ENCODE measurements at regions not wholly inside any gene's neighbourhood (a gene's known extent, or its start where the extent isn't known, plus 50 kb on each side); places are given as distances from the start of the nearest gene placed in this dataset.
"Not testable (repeated sequence)": the region's sequence is repeated elsewhere in the genome, so short reads cannot be mapped to it uniquely, and the experiment has no call there.

DNA sequence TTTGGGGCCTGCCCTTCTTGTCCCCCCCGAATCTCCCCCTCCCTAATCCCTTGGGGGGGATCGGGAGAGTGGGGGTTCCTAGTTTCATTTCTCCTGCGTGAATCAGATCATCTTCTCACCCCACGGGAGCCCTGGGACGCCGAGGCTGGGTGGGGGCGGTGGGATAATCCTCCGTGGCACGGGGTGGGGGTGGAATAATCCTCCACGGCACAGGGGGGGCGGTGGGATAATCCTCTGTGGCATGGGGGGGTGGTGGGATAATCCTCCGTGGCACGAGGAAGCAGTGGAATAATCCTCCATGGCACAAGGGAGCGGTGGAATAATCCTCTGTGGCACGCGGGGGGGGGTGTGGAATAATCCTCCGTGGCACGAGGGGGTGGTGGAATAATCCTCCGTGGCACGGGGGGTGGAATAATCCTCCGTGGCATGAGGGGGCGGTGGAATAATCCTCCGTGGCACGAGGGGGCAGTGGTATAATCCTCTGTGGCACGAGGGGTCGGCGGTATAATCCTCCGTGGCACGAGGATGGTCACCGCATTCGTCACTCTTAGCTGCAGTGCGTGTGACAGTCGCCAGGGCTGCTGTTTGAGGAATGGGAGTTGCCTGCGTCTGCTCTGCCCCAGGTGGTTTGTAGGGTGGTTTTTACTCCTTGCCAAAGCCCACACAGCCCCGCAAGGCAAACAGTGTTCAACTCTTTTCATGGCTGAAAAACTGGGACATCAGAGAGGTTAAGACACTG lies 156.9 kb downstream of the LAT start:
- Histone ChIP-seq H3K9ac (ENCODE audit: insufficient read length) (no peak overlapping the region), H3K4me3 (no peak overlapping the region), H3K36me3 (ENCODE audit: insufficient read depth, low read length) (no peaks in the 10 kb centered on the region), H3K9me3 (ENCODE audit: low read depth, low read length) (no peaks in the 10 kb centered on the region), H3K27ac (no peak overlapping the region)
- TF ChIP-seq FOXP2 (optimal IDR thresholded peaks at IDR 0.05; ENCODE audit: control extremely low read depth, extremely low read length, insufficient read depth) = no peak
- no peak for TF ChIP-seq POLR2AphosphoS5 (IDR thresholded peaks at IDR 0.05; ENCODE audit: borderline replicate concordance, low read depth, low read length)
- TF ChIP-seq EZH2 (IDR thresholded peaks at IDR 0.05) = no peak
- no peak for DNase-seq (ENCODE audit: low read depth, low spot score)

DNA sequence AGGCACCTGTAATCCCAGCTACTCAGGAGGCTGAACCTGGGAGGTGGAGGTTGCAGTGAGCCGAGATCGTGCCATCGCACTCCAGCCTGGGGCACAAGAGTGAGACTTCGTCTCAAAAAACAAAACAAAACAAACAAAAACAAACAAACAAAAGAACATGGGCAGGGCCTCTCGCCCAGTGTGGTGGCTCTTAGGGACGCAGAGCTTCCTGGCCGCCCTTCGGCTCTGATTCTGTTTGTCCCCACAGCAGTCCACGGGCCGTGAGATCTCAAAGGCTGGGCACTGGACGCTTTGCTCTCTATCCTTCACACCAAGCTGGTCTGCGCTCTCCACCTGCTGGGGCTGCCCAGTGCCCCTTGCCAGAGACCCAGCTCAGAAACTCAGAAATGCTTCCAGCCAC lies 156.3 kb downstream of the LAT start:
- H3K27ac ChIP-seq; H3K9ac ChIP-seq (ENCODE audit: insufficient read length); H3K4me3 ChIP-seq; DNase-seq (ENCODE audit: low read depth, low spot score); H3K36me3 ChIP-seq (ENCODE audit: insufficient read depth, low read length); H3K9me3 ChIP-seq (ENCODE audit: low read depth, low read length): not testable (repeated sequence)

- not testable (repeated sequence) for DNase-seq (ENCODE audit: low read depth, low spot score); H3K4me3 ChIP-seq; H3K36me3 ChIP-seq (ENCODE audit: insufficient read depth, low read length); H3K9me3 ChIP-seq (ENCODE audit: low read depth, low read length); H3K9ac ChIP-seq (ENCODE audit: insufficient read length); H3K27ac ChIP-seq
Measured at GRCh38 chr16:29139901-29140855, 155.3 kb downstream of the LAT start.

DNA sequence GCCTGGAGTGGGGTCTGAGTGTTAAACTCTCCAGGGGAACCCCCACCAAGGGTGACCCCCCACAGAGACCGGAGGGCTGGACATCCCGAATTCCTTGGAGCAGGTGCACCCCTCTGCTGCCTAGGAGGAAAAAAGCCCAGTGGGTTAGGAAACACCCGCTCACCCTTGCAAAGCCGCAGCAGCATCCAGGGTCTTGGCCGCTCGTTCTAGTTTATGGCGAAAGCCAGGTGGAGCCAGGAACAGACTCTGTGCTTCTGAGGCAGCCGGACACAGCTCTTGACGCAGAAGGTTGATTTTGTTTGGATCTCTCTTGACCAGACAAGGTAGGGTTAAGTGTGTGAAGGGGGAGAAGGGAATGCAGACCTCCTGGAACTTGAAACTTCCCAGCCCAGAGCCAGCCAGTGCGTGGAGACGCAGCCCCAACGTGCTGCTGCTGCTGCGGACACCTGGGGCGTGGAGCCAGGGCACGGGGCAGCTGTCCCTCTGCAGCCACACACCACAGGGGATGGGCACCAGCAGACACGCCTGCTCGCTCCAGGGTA lies 154.5 kb downstream of the LAT start:
- no peaks in the 10 kb centered on the region for H3K36me3 ChIP-seq (ENCODE audit: insufficient read depth, low read length)
- no peak overlapping the region for H3K27ac ChIP-seq
- TF ChIP-seq EZH2 (IDR thresholded peaks at IDR 0.05) (no peak), POLR2AphosphoS5 (IDR thresholded peaks at IDR 0.05; ENCODE audit: borderline replicate concordance, low read depth, low read length) (no peak), FOXP2 (optimal IDR thresholded peaks at IDR 0.05; ENCODE audit: control extremely low read depth, extremely low read length, insufficient read depth) (no peak)
- DNase-seq (ENCODE audit: low read depth, low spot score) = no peak
- no peak overlapping the region for H3K9ac ChIP-seq (ENCODE audit: insufficient read length)
- H3K4me3 ChIP-seq = no peak overlapping the region
- no peaks in the 10 kb centered on the region for H3K9me3 ChIP-seq (ENCODE audit: low read depth, low read length)

- H3K9me3 ChIP-seq (ENCODE audit: low read depth, low read length); DNase-seq (ENCODE audit: low read depth, low spot score); H3K4me3 ChIP-seq; H3K36me3 ChIP-seq (ENCODE audit: insufficient read depth, low read length); H3K9ac ChIP-seq (ENCODE audit: insufficient read length); H3K27ac ChIP-seq: not testable (repeated sequence)
Measured at GRCh38 chr16:29138698-29139097, 153.8 kb downstream of the LAT start.

GRCh38 chr16:29137894-29138662 lies 153.2 kb downstream of the LAT start:
- H3K4me3 ChIP-seq; DNase-seq (ENCODE audit: low read depth, low spot score); H3K36me3 ChIP-seq (ENCODE audit: insufficient read depth, low read length); H3K9me3 ChIP-seq (ENCODE audit: low read depth, low read length); H3K27ac ChIP-seq; H3K9ac ChIP-seq (ENCODE audit: insufficient read length): not testable (repeated sequence)

DNA sequence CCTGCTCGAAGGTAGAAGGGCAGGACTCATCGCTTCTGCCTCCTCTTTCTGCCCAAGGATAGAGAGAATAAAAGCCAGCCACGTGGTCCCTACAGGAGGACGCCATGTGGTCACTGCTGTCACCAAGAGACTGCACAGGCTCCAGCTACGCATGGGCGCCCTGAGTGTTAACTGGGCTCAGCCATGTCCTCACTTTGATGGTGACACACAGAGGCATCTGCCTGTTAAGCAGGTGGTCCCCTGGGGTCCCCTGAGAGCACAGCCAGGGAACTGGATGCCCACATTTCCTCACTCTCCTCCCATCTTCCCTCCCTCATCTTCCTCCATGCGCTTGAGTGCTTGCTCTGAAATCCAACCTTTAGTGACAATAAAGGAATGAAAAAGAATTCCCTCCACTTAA lies 152.6 kb downstream of the LAT start:
- H3K9ac ChIP-seq (ENCODE audit: insufficient read length); H3K9me3 ChIP-seq (ENCODE audit: low read depth, low read length); H3K27ac ChIP-seq; DNase-seq (ENCODE audit: low read depth, low spot score); H3K4me3 ChIP-seq; H3K36me3 ChIP-seq (ENCODE audit: insufficient read depth, low read length): not testable (repeated sequence)

GRCh38 chr16:29136916-29137315 lies 152.1 kb downstream of the LAT start:
- H3K27ac ChIP-seq; H3K9ac ChIP-seq (ENCODE audit: insufficient read length): not testable (repeated sequence)

GRCh38 chr16:29136046-29136696 lies 151.3 kb downstream of the LAT start:
- H3K9ac ChIP-seq (ENCODE audit: insufficient read length); H3K36me3 ChIP-seq (ENCODE audit: insufficient read depth, low read length); H3K27ac ChIP-seq; H3K9me3 ChIP-seq (ENCODE audit: low read depth, low read length); H3K4me3 ChIP-seq; DNase-seq (ENCODE audit: low read depth, low spot score): not testable (repeated sequence)

More at GRCh38 chr16:29136916-29137315, 152.1 kb downstream of the LAT start:
- not testable (repeated sequence) for H3K9me3 ChIP-seq (ENCODE audit: low read depth, low read length); H3K4me3 ChIP-seq; H3K36me3 ChIP-seq (ENCODE audit: insufficient read depth, low read length); DNase-seq (ENCODE audit: low read depth, low spot score)

DNA sequence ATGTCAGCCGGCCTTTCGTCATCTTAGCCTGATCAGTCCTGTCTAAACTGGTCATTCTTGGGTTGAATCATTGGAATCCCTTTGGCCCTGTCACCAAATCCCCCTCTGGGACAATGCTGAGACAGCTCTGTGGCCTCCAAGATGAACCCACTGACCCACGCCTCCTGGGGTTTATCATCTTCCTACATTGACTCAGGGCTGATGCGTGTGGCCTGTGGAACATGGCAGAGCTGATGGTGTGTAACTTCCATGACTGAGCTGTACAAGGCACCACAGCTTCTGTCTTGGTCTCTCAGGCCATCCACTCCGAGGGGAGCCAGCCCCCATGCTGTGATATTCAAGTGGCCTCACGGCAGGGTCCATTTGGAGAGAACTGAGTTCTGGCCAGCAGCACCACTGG lies 150.2 kb downstream of the LAT start:
- H3K4me3 ChIP-seq; H3K36me3 ChIP-seq (ENCODE audit: insufficient read depth, low read length); H3K9ac ChIP-seq (ENCODE audit: insufficient read length); DNase-seq (ENCODE audit: low read depth, low spot score); H3K9me3 ChIP-seq (ENCODE audit: low read depth, low read length); H3K27ac ChIP-seq: not testable (repeated sequence)

- H3K9ac ChIP-seq (ENCODE audit: insufficient read length); H3K27ac ChIP-seq; H3K9me3 ChIP-seq (ENCODE audit: low read depth, low read length); H3K4me3 ChIP-seq; DNase-seq (ENCODE audit: low read depth, low spot score); H3K36me3 ChIP-seq (ENCODE audit: insufficient read depth, low read length): not testable (repeated sequence)
Measured at GRCh38 chr16:29133681-29134430, 149.0 kb downstream of the LAT start.

DNA sequence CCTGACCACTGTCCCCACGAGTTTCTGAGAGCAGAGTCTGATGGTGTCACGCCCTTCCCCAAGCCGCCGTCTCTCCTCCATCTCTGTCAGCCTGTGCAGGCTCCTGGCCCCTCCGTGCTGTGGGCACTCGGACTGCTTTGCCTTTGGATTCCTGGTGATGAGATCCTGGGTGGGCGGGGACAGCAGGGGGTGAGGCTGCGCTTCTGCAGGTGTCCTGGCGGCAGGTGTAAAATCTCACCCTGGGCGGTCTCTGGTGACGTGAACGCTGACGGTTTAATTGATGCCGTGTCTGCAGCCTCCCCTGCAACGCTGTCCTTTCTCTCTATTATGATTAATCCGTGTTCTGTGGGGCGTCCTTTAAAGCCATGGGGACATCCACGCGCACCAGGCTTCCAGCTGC lies 148.0 kb downstream of the LAT start:
- DNase-seq (ENCODE audit: low read depth, low spot score); H3K4me3 ChIP-seq; H3K9ac ChIP-seq (ENCODE audit: insufficient read length); H3K36me3 ChIP-seq (ENCODE audit: insufficient read depth, low read length); H3K27ac ChIP-seq; H3K9me3 ChIP-seq (ENCODE audit: low read depth, low read length): not testable (repeated sequence)
